GM21825 (cell line): ENCODE measurements at regions not wholly inside any gene's neighbourhood (a gene's known extent, or its start where the extent isn't known, plus 50 kb on each side); places are given as distances from the start of the nearest gene placed in this dataset.
"Not testable (repeated sequence)": the region's sequence is repeated elsewhere in the genome, so short reads cannot be mapped to it uniquely, and the experiment has no call there.

Source experiments
- ATAC-seq: cut with Tn5 transposase; IDR thresholded peaks from one replicate; pipeline ENCODE4 v1.9.1; 2021; ENCODE audit warnings: mild to moderate bottlenecking, moderate library complexity; ENCODE audit not compliant: unreplicated experiment

DNA sequence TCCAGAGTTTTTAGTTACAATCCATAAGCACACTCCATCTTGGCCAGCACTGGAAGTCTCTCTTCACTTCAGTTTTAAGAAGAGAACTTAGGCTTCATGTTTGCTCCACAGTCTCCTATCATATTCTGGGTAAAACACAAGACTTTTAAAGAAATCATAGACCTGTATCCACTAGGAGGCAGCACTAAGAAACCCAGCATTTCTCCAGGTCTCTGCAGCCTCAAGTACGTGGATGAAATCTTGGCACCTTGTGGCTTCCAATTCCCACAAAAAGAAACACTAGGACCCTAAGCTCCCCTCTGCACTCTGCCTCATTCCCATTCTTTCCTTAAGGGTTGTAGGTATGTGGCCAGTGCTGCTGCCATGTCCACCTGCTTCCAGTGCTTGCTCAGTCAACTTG, 367.3 kb upstream of the CASK start:
- ATAC-seq: no peak

DNA sequence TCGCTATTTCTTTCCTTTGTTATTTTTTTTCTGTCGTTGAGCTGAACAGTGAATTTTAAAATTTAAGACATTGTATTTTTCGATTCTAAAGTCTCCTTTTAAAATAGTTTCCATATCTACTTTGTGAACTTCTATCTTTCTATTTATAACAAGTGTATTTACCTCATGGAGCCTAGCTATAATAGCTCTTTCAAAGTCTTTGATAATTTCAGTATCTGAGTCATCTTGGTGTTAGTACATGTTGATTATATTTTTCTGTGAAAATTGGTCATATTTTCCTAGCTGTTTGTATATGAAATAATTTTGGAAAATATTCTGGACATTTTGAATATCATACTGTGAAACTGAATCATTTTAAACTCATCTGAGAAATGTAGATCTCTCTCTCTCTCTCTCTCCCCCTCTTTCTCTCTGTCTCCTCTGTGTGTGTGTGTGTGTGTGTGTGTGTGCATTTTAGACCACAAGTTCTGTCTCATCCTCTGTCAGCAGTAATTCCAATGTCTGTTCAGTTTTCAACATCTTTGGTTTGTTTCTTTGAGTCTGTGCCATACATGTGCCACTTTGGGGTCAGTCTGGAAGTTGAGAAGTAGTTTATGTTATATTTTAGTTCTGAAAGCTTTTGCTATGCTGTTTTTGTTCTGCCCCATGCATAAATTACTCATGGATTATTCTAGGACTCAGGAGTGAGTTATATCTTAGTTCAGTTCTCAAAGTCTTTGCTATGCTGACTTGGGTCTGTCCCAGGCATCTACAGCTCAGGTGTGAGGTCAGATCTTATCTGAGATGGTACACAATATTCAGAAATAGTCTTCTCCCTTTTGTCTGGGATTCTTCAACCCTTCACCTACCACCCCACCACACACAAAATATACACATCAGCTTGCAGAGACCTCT, 366.4 kb upstream of the CASK start:
- ATAC-seq: no peak

DNA sequence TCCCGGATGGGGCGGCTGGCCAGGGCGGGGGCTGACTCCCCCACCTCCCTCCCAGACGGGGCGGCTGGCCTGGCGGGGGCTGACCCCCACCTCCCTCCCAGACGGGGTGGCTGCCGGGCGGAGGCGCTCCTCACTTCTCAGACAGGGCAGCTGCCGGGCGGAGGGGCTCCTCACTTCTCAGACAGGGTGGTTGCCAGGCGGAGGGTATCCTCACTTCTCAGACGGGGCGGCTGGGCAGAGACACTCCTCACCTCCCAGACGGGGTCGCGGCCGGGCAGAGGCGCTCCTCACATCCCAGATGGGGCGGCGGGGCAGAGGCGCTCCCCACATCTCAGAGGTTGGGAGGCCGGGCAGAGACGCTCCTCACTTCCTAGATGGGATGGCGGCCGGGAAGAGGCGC, 362.3 kb upstream of the CASK start:
- ATAC-seq: not testable (repeated sequence)

DNA sequence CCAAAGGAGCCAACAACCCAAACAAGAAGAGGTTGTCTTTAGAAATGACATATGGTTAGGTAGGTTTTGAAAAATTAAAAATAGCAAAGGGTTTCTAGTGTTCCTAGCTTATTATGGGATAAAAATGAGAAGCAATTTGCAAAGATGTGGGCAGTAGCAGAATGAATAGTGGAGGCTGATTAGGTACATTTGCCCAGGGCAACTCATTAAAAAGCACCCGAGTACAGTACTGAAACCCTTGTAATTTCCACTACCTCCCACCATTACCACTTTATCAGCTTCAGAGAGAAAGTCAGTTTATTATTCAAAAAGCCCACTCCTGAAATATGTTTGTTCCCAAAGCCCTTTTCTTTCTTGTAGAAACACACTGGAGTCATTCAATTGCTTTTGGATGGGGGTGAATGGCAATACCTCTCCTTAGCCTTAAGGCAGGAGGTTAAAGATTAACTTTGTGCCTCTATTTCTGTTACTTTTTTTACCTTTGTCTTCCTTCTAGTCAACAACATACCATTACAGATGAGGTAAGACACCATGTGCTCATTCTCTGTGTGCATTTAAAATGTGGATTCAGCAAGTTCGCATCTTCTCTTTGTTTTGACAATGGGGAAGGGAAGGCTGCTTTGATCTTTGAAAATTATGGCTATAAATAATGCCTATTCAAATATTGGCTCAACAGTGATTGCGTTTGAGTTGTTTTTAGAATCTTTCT, 353.8 kb upstream of the CASK start:
- no peak for ATAC-seq

DNA sequence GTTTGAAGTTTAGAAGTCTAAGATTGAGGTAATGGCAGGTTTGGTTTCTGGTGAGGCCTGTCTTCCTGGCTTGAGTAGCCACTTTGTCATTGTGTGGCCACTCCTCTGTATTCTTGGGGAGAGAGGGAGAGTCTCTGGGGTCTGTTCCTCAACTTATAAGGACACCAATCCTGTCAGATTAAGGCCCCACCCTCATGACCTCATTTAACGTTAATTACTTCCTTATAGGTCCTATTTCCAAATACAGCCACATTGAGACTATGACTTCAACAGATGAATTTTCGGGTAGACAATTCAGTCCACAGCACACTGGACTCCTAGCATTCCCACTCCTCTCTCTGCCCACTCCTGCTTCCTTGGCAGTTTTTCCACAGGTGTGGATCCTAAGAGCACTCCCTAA, 350.8 kb upstream of the CASK start:
- no peak for ATAC-seq

DNA sequence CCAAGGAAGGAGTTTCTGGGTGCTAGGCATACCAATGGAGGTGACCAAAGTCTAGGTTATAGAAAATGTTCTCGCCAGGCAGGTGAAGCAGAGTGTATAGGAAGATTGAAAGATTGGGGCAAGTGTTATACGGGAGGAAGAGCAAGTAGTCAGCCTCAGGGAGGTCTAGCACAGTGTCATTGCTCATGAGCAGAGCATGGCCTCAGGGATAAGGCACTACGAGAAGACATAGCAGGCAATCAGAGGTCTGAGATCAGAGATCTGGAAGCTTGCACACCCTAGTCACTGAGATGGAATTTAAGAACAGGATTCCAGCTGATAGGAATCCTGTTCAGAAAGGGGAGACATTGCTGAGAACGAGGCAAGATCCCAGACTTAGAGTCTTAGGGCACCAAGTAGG, 350.0 kb upstream of the CASK start:
- ATAC-seq: no peak

DNA sequence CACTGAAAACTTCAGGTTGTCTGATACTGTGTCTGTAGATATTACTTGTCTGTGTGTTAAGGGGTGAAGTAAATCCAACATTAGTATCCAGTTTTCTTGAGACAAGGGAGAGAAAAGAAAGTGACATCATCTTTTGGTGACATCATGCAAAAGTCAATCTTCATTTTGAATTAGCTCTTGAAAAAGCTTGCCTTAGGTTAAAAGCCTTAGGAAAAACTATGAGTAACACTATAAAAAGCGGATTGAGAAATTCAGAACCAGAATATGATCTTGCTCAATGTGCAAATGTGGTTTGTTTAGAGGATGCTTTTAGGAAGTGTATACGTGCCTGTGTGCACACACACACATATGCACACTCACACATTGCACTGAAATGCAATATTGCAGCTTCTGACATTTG, 345.8 kb upstream of the CASK start:
- no peak for ATAC-seq

DNA sequence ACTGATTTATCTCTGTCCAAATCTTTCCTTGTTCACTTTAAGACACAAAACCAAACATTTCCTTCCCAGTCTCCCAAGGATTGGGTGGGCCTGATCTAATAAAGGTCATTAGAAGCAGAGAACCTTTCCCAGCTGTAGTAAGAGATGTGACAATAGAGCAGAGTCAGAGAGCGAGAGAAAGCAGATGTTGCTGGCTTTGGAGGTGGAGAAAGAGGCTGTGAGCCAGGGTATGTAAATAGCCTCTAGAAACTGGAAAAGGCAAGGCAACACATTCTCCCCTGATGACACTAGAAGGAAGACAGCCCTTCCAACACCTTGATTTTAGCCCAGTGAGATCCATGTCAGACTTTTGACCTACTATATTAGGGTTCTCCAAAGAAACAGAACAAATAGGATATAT, 337.5 kb upstream of the CASK start:
- ATAC-seq: no peak

DNA sequence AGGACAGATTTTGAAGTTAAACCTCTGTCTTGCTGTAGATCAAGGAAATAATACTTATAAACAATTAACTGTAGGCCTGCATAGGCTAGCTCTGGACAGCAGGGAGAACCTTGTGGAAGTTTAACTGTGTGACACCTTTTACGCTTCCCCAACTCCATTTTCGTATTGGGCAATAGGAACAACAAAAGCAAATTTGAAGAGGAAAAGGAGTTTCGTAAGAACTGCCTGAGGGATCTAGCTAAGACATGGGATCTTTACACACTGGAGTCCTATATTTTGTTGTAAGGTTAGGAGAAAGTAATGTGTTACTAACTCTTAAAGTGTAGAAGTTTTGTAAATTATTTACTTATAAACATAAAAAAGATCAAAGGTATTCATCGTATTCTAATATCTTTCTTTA, 324.9 kb upstream of the CASK start:
- no peak for ATAC-seq

DNA sequence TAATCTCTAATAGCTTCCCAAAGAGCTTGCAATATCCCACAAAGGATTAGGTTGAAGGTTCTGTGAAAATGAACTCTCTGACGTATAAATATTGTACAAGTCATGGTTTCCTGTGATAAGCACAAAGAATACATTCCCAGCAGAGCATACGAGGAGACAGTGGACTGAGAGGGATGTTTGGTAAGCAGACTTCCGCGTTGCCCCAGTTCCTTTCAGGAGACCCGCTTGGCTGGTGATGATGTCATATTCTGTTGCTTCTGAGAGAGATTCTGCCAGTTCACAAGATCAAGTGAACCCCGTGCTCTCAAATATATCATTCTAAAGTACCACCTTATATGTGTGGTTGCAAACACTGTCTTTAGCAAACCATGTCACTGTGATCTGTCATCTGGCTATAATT, 323.9 kb upstream of the CASK start:
- ATAC-seq: no peak

DNA sequence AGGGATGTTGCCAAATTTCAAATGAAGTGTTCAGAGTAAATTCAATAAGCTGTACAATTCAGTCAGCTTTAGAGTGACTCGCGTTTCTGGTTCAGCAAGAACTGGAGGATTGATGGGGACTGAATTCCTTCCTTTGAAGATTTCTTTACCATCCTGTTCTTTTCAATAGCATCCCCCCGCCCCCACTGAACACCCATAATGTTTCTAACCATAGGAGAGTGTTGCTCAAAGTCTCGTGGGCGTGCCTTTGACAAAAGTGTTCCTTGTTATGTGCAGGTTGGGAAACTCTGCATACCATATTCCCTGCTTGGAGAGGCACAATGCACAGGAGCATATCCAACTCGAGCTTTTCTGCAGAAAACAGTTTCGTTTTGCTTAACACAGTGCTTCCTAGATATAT, 323.5 kb upstream of the CASK start:
- no peak for ATAC-seq

DNA sequence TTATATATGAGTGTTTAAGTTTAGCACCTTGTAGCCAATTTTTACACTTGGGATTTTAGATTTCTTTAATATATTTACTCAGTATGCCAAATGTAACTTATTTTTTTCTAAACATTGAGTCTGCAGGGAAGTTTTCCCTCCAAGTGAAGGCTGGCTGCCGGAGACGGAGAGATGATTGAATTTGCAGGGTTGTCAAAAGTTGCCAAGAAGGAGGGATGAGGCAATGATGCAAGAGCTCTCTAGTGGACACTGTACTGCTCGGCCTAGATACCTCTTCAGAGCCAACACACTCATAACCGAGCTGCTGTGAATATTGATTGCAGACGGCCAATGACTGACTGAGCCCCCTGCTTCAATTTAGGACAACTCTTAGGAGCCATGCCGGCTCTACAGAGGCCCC, 318.6 kb upstream of the CASK start:
- no peak for ATAC-seq

DNA sequence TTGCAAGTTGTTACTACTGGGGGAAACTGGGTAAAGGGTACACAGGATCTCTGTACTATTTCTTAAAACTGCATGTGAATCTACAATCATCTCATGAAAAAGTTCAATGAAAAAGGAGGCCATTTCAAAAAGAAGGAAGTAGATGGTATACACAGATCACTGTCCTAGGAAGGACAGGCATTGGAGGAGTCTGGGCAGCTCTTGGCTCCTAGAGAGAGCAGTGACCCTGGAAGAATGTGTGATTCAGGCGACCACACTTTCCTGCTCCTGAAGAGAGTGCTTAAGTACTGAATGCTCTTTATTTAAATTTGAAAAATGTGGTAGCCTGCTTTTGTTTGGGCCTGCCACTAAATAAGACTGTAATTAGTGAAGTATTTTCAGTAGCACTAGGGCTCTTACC, 318.1 kb upstream of the CASK start:
- no peak for ATAC-seq

DNA sequence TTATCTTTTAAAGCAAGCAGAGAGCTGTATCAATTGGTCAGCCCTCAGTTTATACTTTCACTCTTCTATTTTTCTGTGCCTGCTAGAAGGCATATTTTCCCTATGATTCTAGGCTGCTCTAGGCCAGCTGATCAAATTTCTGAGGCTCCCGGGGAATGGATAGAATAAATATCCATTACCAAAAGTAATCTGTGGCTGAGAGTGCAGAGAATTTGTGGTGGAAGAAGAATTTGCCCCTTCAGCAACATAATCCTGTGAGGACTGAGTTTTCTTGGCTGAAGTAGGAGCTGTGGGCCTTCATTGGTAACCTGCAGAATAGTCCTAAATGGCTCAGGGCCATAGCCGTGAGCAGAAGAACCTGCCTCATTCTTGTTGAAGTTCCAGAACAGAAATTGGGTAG, 314.6 kb upstream of the CASK start:
- no peak for ATAC-seq

DNA sequence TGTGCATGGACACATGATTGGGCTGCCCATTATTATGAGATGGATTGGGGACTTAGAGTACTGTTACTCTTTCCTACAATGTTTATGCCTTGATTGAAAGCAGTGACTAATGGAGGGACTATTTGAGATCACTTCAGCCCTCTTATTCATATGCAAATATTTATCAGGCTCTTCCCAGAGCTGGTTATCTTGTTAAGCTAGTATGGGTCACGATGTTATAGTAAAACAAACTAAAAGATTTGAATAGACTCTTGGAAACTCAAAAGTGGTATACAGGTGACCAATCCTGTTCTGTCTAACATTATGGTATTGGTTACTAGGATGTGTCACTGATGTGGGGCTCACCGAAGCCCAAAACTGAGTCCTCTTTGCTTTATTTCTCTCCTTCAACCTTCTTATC, 306.2 kb upstream of the CASK start:
- no peak for ATAC-seq

DNA sequence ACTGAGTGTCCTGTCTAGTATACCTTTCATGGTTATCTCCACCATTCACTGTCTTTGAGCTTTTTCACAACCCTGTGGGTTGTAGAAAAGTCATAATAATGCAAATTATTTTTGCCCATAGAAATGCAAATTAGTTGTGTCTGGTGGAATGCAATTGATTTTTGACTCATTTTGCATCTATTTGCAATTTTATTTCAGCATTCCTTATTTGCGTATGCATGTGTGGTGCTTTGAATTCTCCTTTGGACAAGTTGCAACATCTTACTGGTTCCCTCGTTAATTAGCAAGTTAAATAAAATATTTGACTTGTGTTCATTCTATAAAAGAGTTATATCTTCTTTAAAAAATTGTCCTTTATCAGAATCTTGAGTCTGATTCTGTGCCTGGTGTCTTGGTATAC, 297.3 kb upstream of the CASK start:
- no peak for ATAC-seq

DNA sequence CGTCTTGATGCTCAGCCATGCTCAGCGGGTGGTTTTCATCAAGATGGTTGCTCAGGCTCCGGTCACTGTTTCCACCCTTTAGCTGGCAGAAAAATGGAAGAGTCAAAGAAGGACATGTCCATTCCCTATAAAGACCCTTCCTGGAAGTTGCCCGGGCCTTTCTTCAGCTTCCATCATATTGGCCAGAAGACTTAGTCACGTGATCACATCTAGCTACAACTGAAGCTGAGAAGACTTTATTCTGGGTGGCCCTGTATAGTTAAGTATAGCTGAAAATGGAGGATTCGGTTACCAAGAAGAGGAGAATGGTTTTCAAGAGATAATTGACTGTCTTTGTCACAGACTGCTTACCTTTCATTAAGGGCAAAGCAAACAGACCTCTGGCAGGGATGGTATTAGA, 296.7 kb upstream of the CASK start:
- no peak for ATAC-seq

DNA sequence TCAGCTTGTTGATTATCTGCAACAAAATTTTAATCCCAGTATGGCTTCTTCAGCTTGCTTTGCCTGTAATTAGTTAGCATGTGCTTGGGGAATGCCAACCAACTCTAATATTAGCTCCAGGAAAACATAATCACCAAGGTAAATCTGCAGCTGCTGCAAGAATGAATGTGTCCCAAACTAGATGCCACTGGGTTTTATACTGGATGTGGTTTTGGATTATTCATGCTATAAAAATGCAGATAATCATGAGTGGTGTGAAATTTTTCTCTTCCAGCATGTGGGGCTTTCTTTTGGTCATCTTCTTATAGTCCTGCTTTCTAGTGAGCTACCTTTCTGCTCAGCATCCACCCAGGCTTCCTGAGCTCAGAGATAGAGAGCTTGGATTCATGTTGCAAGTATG, 295.9 kb upstream of the CASK start:
- ATAC-seq: no peak

DNA sequence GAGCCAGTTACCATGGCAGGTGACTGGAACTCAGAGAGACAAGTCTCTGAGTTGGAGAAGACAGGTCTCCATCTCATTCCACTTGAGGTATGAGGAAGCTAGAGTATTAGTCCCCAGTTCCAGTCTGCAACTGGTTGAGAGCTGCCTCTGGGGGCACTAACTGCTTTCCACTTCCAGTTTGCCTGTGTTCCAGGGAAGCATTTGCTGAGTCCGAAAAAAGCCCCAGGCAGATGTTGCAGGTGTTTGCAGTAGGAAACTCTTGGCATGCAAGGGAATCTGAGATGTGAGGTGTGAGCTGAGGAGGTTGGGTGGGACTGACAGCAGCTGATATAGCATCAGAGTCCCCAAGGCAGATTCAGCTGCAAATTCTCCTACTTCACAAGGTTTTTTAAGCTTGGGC, 272.2 kb upstream of the CASK start:
- no peak for ATAC-seq

DNA sequence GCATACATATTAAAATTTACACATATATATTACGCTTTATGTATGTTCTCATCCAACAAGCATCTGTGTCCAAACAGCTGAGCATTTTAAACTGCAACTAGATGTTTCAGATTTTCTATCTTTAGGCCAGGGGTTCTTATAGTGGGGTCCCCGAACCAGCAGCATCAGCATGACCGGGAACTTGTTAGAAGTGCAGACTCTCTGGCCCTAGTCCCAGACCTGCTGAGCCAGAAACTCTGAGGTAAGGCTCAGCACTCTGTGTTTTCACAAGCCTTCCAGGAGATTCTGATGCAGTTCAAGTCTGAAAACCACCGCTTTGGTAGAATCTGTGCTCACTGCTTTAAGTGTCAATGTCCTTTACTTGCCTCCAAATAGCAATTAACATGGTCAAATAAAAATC, 266.2 kb upstream of the CASK start:
- ATAC-seq: no peak

DNA sequence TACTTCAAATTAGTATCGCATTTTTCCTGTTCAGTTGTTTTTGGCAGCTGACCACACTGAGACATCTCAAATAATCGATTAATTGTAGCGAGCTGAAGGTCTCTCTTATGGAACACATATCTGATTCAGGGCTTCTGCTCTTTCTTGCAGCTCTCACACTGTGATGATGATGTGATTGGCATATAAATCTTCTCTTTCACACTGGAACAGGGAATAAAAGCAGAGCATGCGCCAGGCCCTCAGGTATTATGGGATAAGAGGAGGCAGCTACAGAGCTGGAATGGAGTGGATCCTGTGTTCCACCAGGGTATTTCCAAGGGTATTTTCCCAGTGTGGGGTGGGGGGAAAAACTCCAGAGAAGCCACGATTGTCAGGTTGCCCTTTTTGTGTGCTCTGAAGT, 265.4 kb upstream of the CASK start:
- ATAC-seq: no peak

DNA sequence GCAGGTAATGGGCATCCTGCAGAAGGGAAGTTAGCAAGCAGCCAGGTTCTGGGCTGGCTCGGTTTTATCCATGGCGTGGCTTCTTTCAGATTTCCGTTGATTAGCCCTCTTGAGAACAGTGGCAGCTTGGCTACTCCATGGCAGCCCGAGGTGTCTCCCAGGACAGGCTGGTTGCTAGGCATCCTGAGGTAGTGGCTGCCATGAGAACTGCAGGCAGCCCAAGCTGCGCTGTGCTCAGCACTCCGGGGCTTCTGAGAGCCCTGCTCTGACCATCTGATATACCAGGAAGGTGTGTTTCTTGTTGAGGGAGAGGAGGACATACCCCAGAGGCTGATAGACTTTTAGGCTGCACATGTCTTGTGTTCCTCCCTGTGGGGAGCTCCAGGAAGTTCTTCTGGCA, 253.4 kb upstream of the CASK start:
- no peak for ATAC-seq

DNA sequence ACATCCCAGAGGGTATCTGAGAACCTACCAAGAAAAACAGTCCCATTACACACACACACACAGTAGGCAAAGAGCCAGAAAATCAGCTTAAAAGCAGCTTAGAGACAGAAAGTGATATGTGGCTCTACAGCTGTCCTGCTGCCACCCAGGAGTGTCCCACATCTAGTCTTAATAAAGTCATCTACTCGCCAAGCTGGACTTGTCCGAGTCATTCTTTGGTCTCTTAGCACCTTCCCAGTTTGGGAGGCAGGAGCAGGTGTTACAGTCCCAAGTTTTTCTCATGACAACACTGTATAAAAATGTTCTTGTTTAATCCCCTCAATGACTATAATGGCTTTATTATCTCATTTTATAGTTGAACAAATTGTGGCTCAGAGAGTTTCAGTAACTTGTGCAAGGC, 252.5 kb upstream of the CASK start:
- no peak for ATAC-seq
